ENCODE measurements at regions not wholly inside any gene's neighbourhood (a gene's known extent, or its start where the extent isn't known, plus 50 kb on each side); places are given as distances from the start of the nearest gene placed in this dataset.
A peak's percentile ranks its signal among the peaks of the same experiment; 100 is the strongest.

GRCh38 chr19:29121684-29122083, 91.3 kb downstream of the UQCRFS1 start:
- TF ChIP-seq, protein P1, sequence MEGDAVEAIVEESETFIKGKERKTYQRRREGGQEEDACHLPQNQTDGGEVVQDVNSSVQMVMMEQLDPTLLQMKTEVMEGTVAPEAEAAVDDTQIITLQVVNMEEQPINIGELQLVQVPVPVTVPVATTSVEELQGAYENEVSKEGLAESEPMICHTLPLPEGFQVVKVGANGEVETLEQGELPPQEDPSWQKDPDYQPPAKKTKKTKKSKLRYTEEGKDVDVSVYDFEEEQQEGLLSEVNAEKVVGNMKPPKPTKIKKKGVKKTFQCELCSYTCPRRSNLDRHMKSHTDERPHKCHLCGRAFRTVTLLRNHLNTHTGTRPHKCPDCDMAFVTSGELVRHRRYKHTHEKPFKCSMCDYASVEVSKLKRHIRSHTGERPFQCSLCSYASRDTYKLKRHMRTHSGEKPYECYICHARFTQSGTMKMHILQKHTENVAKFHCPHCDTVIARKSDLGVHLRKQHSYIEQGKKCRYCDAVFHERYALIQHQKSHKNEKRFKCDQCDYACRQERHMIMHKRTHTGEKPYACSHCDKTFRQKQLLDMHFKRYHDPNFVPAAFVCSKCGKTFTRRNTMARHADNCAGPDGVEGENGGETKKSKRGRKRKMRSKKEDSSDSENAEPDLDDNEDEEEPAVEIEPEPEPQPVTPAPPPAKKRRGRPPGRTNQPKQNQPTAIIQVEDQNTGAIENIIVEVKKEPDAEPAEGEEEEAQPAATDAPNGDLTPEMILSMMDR (IDR thresholded peaks at IDR 0.05) = peak; percentile 58

DNA sequence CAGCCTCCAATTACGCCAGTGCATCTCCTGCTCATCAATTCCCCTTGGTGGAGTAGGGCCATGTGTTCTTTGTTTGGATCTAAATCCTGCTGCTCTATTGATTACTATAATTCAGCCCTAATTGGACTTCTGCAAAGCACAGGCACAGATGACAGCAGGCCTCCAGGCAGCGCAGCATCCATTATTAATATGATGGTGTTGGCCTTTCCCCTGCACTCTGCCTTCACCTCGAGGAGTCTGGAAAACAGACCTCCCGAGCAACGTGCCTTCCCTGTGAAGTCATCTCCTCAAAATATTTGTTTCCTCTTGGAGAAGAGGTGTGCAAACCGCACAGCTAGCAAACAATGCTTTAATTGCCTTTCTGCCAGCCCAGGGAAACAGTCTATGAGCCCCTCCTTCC, 92.5 kb downstream of the UQCRFS1 start:
- TF ChIP-seq, protein P1 (IDR thresholded peaks at IDR 0.05) = no peak

DNA sequence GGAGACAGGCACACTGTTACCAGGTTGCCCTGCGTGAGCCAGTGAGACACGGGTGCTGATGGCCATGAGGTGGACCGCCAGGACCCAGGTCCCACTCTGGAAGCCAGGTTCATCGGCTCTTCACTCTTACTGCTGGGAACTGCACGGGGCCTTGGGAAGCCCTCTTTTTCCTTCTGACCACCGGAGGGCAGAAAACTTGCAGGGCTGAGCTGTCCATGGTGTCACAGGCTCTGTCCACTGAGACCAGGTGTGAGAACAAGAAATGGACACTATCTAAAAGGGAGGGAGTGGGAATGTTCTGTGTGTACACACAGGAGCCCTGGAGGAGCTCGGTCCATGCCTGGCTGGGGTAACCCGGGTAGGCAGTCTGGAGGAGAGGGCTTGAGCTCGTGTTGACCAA, 93.4 kb downstream of the UQCRFS1 start:
- TF ChIP-seq, protein P1 (IDR thresholded peaks at IDR 0.05) = no peak

DNA sequence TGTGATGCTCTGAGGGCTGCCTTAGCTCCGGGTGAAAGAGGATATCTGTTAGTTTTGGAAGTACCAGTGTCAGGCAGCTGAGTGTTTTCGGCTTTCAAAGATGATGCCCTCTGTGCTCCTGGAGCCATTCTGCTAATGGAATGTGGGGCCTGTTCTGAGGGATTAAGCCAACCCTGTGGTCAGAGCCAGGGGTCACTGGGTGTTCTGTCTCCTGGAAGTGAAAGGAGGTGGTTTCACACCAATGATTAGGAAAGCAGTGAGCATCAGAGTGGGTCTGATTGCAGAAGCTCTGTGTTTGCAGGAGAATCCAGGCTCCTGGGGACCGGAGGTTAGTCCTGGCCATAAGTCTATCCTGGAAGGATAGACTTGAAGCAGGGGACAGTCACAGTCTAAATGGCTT, 94.6 kb downstream of the UQCRFS1 start:
- TF ChIP-seq, protein P1 (IDR thresholded peaks at IDR 0.05) = no peak

DNA sequence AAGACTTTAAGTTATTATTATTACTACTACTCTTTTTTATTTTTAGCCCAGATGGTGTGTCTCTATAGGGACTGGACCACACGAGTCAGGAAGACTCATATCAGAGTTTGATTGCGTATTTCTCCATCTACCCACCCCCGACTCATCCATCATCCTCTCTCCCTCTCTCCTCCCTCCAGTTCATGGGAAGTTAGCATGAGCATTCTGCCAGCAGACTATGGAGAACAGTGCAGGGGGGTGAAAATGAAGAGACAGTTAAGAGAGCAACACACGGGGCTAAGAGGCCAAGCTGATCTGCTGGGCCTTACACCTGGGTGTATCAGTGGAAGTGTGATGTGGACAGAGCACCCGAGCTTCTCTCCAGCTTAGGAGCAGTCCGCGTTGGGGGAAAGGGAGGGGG, 95.0 kb downstream of the UQCRFS1 start:
- TF ChIP-seq, protein P1 (IDR thresholded peaks at IDR 0.05) = no peak

GRCh38 chr19:29115181-29115580, 97.8 kb downstream of the UQCRFS1 start:
- TF ChIP-seq, protein P1 (IDR thresholded peaks at IDR 0.05) = no peak

GRCh38 chr19:29113838-29114237, 99.1 kb downstream of the UQCRFS1 start:
- TF ChIP-seq, protein P1 (IDR thresholded peaks at IDR 0.05) = no peak

GRCh38 chr19:29111576-29111975, 101.4 kb downstream of the UQCRFS1 start:
- TF ChIP-seq, protein P1 (IDR thresholded peaks at IDR 0.05) = no peak

Measured in LNCAP (cell line).